ENCODE measurements at regions not wholly inside any gene's neighbourhood (a gene's known extent, or its start where the extent isn't known, plus 50 kb on each side); places are given as distances from the start of the nearest gene placed in this dataset.
A peak's percentile ranks its signal among the peaks of the same experiment; 100 is the strongest.

DNA sequence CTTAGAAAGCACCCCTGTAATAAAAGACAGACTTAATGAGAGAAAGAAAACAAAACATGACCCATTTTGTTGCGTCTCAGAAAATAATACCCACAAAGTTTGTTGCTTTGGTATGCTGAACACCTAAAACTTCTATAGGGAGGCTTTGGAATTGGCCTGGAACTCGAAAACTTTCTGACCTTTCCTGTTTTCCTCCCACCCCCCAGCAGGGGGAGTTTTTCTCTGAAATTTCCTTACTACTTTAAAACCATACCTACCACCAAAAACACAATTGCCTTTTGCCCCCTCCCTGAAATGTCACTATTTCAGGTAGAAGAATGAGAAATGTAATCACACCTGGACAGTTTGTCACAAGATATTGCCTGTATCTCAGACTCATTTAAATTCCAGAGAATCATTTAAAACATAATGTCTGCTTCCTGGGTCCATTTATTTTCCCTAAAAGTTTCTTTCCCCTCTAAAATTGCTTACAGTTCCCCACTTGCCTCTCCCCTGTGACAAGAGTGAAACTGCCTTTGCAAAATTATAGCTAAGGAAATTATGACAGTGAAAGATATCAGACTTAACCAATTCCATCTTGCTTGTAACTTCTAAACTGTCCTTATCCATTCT lies 2700.2 kb downstream of the PCDH9 start:
- no peak for DNase-seq (ENCODE audit: low read depth, low spot score)
- no peak overlapping the region for H2AFZ ChIP-seq (ENCODE audit: low read depth, low read length)

GRCh38 chr13:64528838-64529237 lies 2701.3 kb downstream of the PCDH9 start:
- dilution Hi-C loops (cut with MboI; ENCODE audit: extremely low pct_ligation_motif_present, low sequenced_read_pairs) = no loop called here
- Histone ChIP-seq H3K27ac (ENCODE audit: insufficient read depth, low read depth, low read length) (no peak overlapping the region), H3K9me3 (replicated peaks; ENCODE audit: control insufficient read depth, insufficient read depth, low read length) (no peaks in the 10 kb centered on the region), H4K20me1 (replicated peaks; ENCODE audit: control insufficient read depth, extremely low read depth, insufficient read depth, low read length) (no peaks in the 10 kb centered on the region), H2AFZ (ENCODE audit: low read depth, low read length) (peak overlapping the region; percentile 37), H3K27me3 (ENCODE audit: control insufficient read depth in 2 of 2, insufficient read depth in 2 of 2, low read length in 2 of 2) (no peaks in the 10 kb centered on the region), H3K4me1 (ENCODE audit: control insufficient read depth, extremely low read depth, insufficient read depth, low read length) (no peaks in the 10 kb centered on the region), H3K4me2 (ENCODE audit: insufficient read depth, low read length) (no peak overlapping the region), H3K4me3 (replicated peaks in 1 of 3; ENCODE audit: insufficient read depth in 1 of 3, low read depth in 1 of 3, low read length in 3 of 3) (no peak overlapping the region), H3K79me2 (ENCODE audit: control insufficient read depth, insufficient read depth, low read length) (no peaks in the 10 kb centered on the region), H3K9me1 (replicated peaks; ENCODE audit: control insufficient read depth, extremely low read depth, insufficient read depth, low read length) (no peaks in the 10 kb centered on the region), H3K9ac (replicated peaks; ENCODE audit: extremely low read depth, insufficient read depth, low read length) (no peak overlapping the region), H3K36me3 (ENCODE audit: control insufficient read depth in 2 of 2, extremely low read depth in 1 of 2, insufficient read depth in 2 of 2, low read length in 2 of 2) (no peaks in the 10 kb centered on the region)
- intact Hi-C loops (cut with micrococcal nuclease) = no loop called here
- ChIA-PET POLR2A (no interaction called here), CTCF (interaction anchor here (1.4 kb wide), 1 partner anchor 1109 kb away, joined by 4 read pairs; no protein-coding TSS in a partner anchor)
- no peak for FAIRE-seq
- no TSS peak for BruUV-seq (replicated peaks)
- DNase-seq (ENCODE audit: low read depth, low spot score) = no peak
- TF ChIP-seq POLR2AphosphoS5 (IDR thresholded peaks at IDR 0.05; ENCODE audit: insufficient read depth, low read depth, low read length) (no peak), JUN (IDR thresholded peaks at IDR 0.05; ENCODE audit: borderline replicate concordance, insufficient read depth, insufficient read length, low read depth) (no peak), FOS (IDR thresholded peaks at IDR 0.05; ENCODE audit: borderline replicate concordance, insufficient read depth, low read length) (no peak), EZH2 (IDR thresholded peaks at IDR 0.05; ENCODE audit: borderline replicate concordance, low read depth, low read length, severe bottlenecking) (no peak), POLR2A (IDR thresholded peaks at IDR 0.05; ENCODE audit: low read depth, low read length) (no peak), GATA2 (IDR thresholded peaks at IDR 0.05; ENCODE audit: insufficient read depth, insufficient read length, low read depth, low read length) (no peak), MYC (IDR thresholded peaks at IDR 0.05; ENCODE audit: low read depth, low read length) (no peak)
- TF ChIP-seq, protein P1, sequence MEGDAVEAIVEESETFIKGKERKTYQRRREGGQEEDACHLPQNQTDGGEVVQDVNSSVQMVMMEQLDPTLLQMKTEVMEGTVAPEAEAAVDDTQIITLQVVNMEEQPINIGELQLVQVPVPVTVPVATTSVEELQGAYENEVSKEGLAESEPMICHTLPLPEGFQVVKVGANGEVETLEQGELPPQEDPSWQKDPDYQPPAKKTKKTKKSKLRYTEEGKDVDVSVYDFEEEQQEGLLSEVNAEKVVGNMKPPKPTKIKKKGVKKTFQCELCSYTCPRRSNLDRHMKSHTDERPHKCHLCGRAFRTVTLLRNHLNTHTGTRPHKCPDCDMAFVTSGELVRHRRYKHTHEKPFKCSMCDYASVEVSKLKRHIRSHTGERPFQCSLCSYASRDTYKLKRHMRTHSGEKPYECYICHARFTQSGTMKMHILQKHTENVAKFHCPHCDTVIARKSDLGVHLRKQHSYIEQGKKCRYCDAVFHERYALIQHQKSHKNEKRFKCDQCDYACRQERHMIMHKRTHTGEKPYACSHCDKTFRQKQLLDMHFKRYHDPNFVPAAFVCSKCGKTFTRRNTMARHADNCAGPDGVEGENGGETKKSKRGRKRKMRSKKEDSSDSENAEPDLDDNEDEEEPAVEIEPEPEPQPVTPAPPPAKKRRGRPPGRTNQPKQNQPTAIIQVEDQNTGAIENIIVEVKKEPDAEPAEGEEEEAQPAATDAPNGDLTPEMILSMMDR (IDR thresholded peaks at IDR 0.05; ENCODE audit: extremely low read depth in 1 of 2, insufficient read depth in 1 of 2, low read depth in 1 of 2, low read length in 2 of 2) = no peak

More for the DNA sequence above, 2700.2 kb downstream of the PCDH9 start:
- H3K27ac ChIP-seq (ENCODE audit: insufficient read depth, low read depth, low read length) = no peak overlapping the region
- no peaks in the 10 kb centered on the region for H3K4me1 ChIP-seq (ENCODE audit: control insufficient read depth, extremely low read depth, insufficient read depth, low read length)
- BruUV-seq (replicated peaks) = no TSS peak
- no peaks in the 10 kb centered on the region for H3K27me3 ChIP-seq (ENCODE audit: control insufficient read depth in 2 of 2, insufficient read depth in 2 of 2, low read length in 2 of 2)
- H3K36me3 ChIP-seq (ENCODE audit: control insufficient read depth in 2 of 2, extremely low read depth in 1 of 2, insufficient read depth in 2 of 2, low read length in 2 of 2) = no peaks in the 10 kb centered on the region
- H3K4me3 ChIP-seq (replicated peaks in 1 of 3; ENCODE audit: insufficient read depth in 1 of 3, low read depth in 1 of 3, low read length in 3 of 3) = no peak overlapping the region
- no peaks in the 10 kb centered on the region for H4K20me1 ChIP-seq (replicated peaks; ENCODE audit: control insufficient read depth, extremely low read depth, insufficient read depth, low read length)
- no peaks in the 10 kb centered on the region for H3K9me1 ChIP-seq (replicated peaks; ENCODE audit: control insufficient read depth, extremely low read depth, insufficient read depth, low read length)
- POLR2A ChIA-PET = no interaction called here
- no peak for FAIRE-seq
- no peak overlapping the region for H3K9ac ChIP-seq (replicated peaks; ENCODE audit: extremely low read depth, insufficient read depth, low read length)
- TF ChIP-seq, protein P1 (IDR thresholded peaks at IDR 0.05; ENCODE audit: extremely low read depth in 1 of 2, insufficient read depth in 1 of 2, low read depth in 1 of 2, low read length in 2 of 2) = peak; percentile 29 to 37
- TF ChIP-seq, protein P2, sequence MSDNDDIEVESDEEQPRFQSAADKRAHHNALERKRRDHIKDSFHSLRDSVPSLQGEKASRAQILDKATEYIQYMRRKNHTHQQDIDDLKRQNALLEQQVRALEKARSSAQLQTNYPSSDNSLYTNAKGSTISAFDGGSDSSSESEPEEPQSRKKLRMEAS (IDR thresholded peaks at IDR 0.05; ENCODE audit: insufficient read depth, insufficient read length) = no peak
- dilution Hi-C loops (cut with MboI; ENCODE audit: extremely low pct_ligation_motif_present, low sequenced_read_pairs) (no loop called here), intact Hi-C loops (cut with micrococcal nuclease) (loop anchor here (5.0 kb wide), 1 partner anchor 192 kb away; no protein-coding TSS in a partner anchor)
- CTCF ChIA-PET = interaction anchor here (1.0 kb wide), 1 partner anchor 10 kb away, joined by 3 read pairs; no protein-coding TSS in a partner anchor
- H3K9me3 ChIP-seq (replicated peaks; ENCODE audit: control insufficient read depth, insufficient read depth, low read length) = no peaks in the 10 kb centered on the region
- H3K79me2 ChIP-seq (ENCODE audit: control insufficient read depth, insufficient read depth, low read length) = no peaks in the 10 kb centered on the region
- no peak overlapping the region for H3K4me2 ChIP-seq (ENCODE audit: insufficient read depth, low read length)

Data from endothelial cell of umbilical vein (primary cell).